GM12878 (cell line): ENCODE measurements at regions not wholly inside any gene's neighbourhood (a gene's known extent, or its start where the extent isn't known, plus 50 kb on each side); places are given as distances from the start of the nearest gene placed in this dataset.
A peak's percentile ranks its signal among the peaks of the same experiment; 100 is the strongest.

Experiments used
- ASH2L ChIP-seq: fragments of 300-600, 200-600 bp; sonication (generic); IDR thresholded peaks from 2 replicates; pipeline ENCODE4 v1.6.1; 2017; ENCODE audit warnings: low read depth, mild to moderate bottlenecking, borderline replicate concordance
- CHD1 ChIP-seq: IDR thresholded peaks from 2 replicates; pipeline ENCODE4 v1.6.1; 2012; ENCODE audit warnings: low read depth, low read length, improper control_type of control experiment
- CREB1 ChIP-seq: IDR thresholded peaks from 2 replicates; pipeline ENCODE4 v1.6.1; 2012; ENCODE audit warnings: low read depth, mild to moderate bottlenecking, inconsistent platforms
- DPF2 ChIP-seq: fragments of 450-650 bp; IDR thresholded peaks from 2 replicates; pipeline ENCODE4 v1.6.1; 2017; ENCODE audit warnings: mild to moderate bottlenecking
- EED ChIP-seq: sonication (generic); IDR thresholded peaks from 2 replicates; pipeline ENCODE4 v1.6.1; 2016; ENCODE audit warnings: antibody characterized with exemption, low read depth
- EGR1 ChIP-seq, 2 experiments: IDR thresholded peaks; 1 replicate in 1 of 2; 2 replicates in 1 of 2; pipeline ENCODE4 v1.6.1; 2011 to 2012; ENCODE audit warnings: low read depth in 2 of 2, low read length in 2 of 2, borderline replicate concordance in 1 of 2, mild to moderate bottlenecking in 1 of 2, moderate library complexity in 1 of 2
- FOXM1 ChIP-seq: IDR thresholded peaks from 2 replicates; pipeline ENCODE4 v1.6.1; 2012; ENCODE audit warnings: low read depth, mild to moderate bottlenecking, inconsistent platforms, low read length, moderate library complexity
- HDGF ChIP-seq: fragments of 450-650 bp; IDR thresholded peaks from 2 replicates; pipeline ENCODE4 v1.6.1; 2016; ENCODE audit warnings: antibody characterized with exemption
- KDM1A ChIP-seq: fragments of 200-600 bp; sonication (generic); IDR thresholded peaks from 2 replicates; pipeline ENCODE4 v1.6.1; 2016; ENCODE audit warnings: borderline replicate concordance
- MEF2A ChIP-seq: IDR thresholded peaks from 2 replicates; pipeline ENCODE4 v1.6.1; 2011; ENCODE audit warnings: low read depth, mild to moderate bottlenecking, low read length, moderate library complexity; ENCODE audit not compliant: insufficient read depth
- MTA2 ChIP-seq: fragments of 450-650 bp; IDR thresholded peaks from 2 replicates; pipeline ENCODE4 v1.6.1; 2016; ENCODE audit warnings: low read depth, mild to moderate bottlenecking, moderate library complexity
- MYB ChIP-seq: fragments of 150-350 bp; IDR thresholded peaks from 2 replicates; pipeline ENCODE4 v1.6.1; 2014; ENCODE audit warnings: mild to moderate bottlenecking, low read depth, low read length, borderline replicate concordance
- POLR2AphosphoS2 ChIP-seq: IDR thresholded peaks from 2 replicates; pipeline ENCODE4 v1.6.1; 2011; ENCODE audit warnings: low read depth, mild to moderate bottlenecking, low read length, improper control_type of control experiment, moderate library complexity
- RAD51 ChIP-seq: fragments of 450-650 bp; IDR thresholded peaks from 2 replicates; pipeline ENCODE4 v1.6.1; 2016; ENCODE audit warnings: moderate library complexity, mild to moderate bottlenecking, inconsistent platforms
- RB1 ChIP-seq: fragments of 450-650 bp; formaldehyde crosslinking; IDR thresholded peaks from 2 replicates; pipeline ENCODE4 v1.6.1; 2017; ENCODE audit warnings: mild to moderate bottlenecking, borderline replicate concordance
- REST ChIP-seq: IDR thresholded peaks from 2 replicates; pipeline ENCODE4 v1.6.1; 2012; ENCODE audit warnings: mild to moderate bottlenecking, low read depth, low read length
- SIN3A ChIP-seq: IDR thresholded peaks from 2 replicates; pipeline ENCODE4 v1.6.1; 2012; ENCODE audit warnings: low read depth, low read length, improper control_type of control experiment
- SMC3 ChIP-seq: IDR thresholded peaks from 2 replicates; pipeline ENCODE4 v1.6.1; 2011; ENCODE audit warnings: low read length, improper control_type of control experiment, borderline replicate concordance
- SREBF2 ChIP-seq: IDR thresholded peaks from 2 replicates; pipeline ENCODE4 v1.6.1; 2012; ENCODE audit warnings: mild to moderate bottlenecking, low read length
- ZBED1 ChIP-seq: IDR thresholded peaks from 2 replicates; pipeline ENCODE4 v1.6.1; 2016; ENCODE audit warnings: borderline replicate concordance
- ZBTB4 ChIP-seq: fragments of 450-650 bp; formaldehyde crosslinking; IDR thresholded peaks from 2 replicates; pipeline ENCODE4 v1.4.0; 2022; ENCODE audit warnings: mild to moderate bottlenecking, moderate library complexity
- ZNF384 ChIP-seq: IDR thresholded peaks from 2 replicates; pipeline ENCODE4 v1.6.1; 2012; ENCODE audit warnings: low read depth, mild to moderate bottlenecking, low read length, improper control_type of control experiment, borderline replicate concordance
- TF ChIP-seq, protein P1 (sequence below): IDR thresholded peaks from 2 replicates; pipeline ENCODE4 v1.6.1; 2011; ENCODE audit warnings: borderline replicate concordance, low read depth, mild to moderate bottlenecking, moderate library complexity, low read length; ENCODE audit not compliant: insufficient read depth, poor library complexity, severe bottlenecking

GRCh38 chr20:19947611-19948264 is 69.4 kb upstream of the NAA20 start (continued):
- TF ChIP-seq RAD51 (no peak), ZNF384 (no peak), CREB1 (peak; percentile 57; the same call in 1 of the 2 replicates), FOXM1 (peak; percentile 96), ASH2L (no peak), MTA2 (peak; percentile 55; the same call in 1 of the 2 replicates), POLR2AphosphoS2 (no peak), REST (no peak), KDM1A (no peak), DPF2 (peak; percentile 84), HDGF (no peak), MEF2A (peak; percentile 77), ZBTB4 (CRISPR knock-in tag) (no peak), MYB (no peak), EGR1 (IDR thresholded peaks at IDR 0.05; ENCODE audit: borderline replicate concordance in 1 of 2, low read depth in 2 of 2, low read length in 2 of 2) (no peak), SIN3A (no peak), SMC3 (no peak), EED (peak; percentile 100), ZBED1 (peak; percentile 85; the same call in 1 of the 2 replicates), RB1 (no peak), SREBF2 (no peak), CHD1 (no peak)
- TF ChIP-seq, protein P1, sequence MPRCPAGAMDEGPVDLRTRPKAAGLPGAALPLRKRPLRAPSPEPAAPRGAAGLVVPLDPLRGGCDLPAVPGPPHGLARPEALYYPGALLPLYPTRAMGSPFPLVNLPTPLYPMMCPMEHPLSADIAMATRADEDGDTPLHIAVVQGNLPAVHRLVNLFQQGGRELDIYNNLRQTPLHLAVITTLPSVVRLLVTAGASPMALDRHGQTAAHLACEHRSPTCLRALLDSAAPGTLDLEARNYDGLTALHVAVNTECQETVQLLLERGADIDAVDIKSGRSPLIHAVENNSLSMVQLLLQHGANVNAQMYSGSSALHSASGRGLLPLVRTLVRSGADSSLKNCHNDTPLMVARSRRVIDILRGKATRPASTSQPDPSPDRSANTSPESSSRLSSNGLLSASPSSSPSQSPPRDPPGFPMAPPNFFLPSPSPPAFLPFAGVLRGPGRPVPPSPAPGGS = peak; percentile 82
